GM19239 (cell line): ENCODE measurements at regions not wholly inside any gene's neighbourhood (a gene's known extent, or its start where the extent isn't known, plus 50 kb on each side); places are given as distances from the start of the nearest gene placed in this dataset.
"Not testable (repeated sequence)": the region's sequence is repeated elsewhere in the genome, so short reads cannot be mapped to it uniquely, and the experiment has no call there.

ENCODE experiments used
- DNase-seq: peaks from one replicate; pipeline ENCODE4 v3.0.0; 2011; ENCODE audit warnings: low spot score; ENCODE audit not compliant: insufficient read length
- FAIRE-seq: peaks from 2 replicates; lab custom pipeline; 2011; peaks lifted over from hg19 to GRCh38; lab: Jason Lieb, UNC

GRCh38 chr5:35561396-35561795 lies 56.3 kb upstream of the SPEF2 start:
- FAIRE-seq (no peak), DNase-seq (no peak)

DNA sequence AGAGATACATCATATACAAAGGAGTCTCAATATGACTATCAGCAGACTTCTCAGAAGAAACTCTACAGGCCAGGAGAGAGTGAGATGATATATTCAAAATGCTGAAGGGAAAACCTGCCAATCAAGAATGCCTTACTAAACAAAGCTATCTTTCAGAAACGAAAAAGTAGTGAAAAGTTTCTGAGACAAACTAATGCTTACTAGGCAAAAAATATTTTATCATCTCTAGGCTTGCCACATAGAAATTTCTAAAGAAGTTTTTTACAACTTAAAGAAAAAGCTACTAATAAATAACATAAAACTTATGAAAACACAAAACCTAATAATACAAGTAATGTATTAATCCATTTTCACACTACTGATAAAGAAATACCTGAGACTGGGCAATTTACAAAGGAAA lies 59.9 kb upstream of the SPEF2 start:
- DNase-seq = no peak
- no peak for FAIRE-seq

GRCh38 chr5:35557199-35557598 lies 60.5 kb upstream of the SPEF2 start:
- DNase-seq = no peak
- FAIRE-seq = no peak

DNA sequence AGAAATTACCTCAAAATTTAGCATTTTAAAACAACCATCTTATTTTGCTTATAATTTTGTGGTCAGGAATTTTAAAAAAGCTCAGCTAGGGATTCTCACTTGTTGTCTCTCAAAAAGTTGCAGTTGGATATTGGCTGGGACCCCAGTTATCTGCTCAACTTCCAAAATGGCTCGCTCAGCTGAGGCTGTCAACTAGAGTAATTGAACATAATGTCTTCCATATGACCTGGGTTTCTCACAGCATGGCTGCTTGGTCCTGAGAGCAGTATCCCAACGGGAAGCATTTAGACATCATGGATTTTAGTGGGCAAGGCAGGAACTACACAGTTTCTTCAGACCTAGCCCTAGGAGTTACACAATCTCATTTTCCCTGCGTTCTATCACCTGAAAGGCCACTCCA lies 63.6 kb upstream of the SPEF2 start:
- FAIRE-seq (no peak), DNase-seq (no peak)

GRCh38 chr5:35545190-35545589 lies 72.5 kb upstream of the SPEF2 start:
- DNase-seq (no peak), FAIRE-seq (no peak)

DNA sequence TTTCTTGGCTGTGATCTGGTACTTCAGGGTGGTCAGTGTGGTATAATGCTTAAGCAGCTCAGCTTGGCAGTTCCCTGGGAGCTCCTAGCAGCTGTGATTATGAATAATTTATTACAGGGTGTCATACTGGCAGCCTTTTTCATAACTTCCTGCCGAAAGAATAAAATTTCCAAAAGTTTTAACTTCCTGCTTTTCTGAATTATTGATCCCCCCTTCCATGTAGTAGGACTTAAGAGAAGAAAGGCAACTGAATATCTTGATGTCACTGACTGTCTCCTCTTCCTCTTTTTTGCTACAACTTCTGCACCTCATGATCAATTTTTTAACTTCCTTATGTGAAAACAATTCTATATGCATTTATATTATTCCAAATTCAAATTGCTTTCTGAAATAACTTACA lies 74.3 kb upstream of the SPEF2 start:
- FAIRE-seq (no peak), DNase-seq (no peak)

DNA sequence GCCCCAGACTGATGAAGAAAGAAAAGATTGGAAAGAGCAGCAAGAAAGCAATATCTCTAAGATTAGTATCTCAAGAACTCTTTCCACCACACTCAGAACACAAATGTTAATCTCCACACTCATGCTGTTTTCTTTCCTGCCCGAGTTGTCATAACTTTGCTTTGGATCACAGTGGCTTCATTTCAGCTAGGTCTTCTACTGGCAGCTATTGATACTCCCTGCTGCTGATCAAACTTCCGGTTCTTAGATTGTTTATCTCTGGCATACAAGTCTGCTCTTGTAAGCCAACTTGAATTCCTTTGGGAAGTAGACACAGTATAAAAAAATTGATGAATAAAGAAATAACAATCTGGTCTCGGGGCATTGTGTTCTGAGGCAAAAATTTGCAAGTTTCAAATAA lies 77.7 kb upstream of the SPEF2 start:
- no peak for FAIRE-seq
- DNase-seq = no peak

- no peak for DNase-seq
- FAIRE-seq = no peak
Measured at GRCh38 chr5:35538198-35538931, 79.3 kb upstream of the SPEF2 start.

- DNase-seq (no peak), FAIRE-seq (no peak)
Measured at GRCh38 chr5:35533156-35533555, 84.5 kb upstream of the SPEF2 start.

DNA sequence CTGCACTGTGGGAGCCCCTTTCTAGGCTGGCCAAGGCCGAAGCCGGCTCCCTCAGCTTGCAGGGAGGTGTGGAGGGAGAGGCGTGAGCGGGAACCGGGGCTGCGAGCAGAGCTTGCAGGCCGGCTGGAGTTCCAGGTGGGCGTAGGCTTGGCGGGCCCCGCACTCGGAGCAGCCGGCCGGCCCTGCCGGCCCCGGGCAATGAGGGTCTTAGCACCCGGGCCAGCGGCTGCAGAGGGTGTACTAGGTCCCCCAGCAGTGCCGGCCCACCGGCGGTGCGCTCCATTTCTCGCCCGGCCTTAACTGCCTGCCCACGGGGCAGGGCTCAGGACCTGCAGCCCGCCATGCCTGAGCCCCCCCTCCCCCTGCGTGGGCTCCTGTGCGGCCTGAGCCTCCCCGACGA lies 86.1 kb upstream of the SPEF2 start:
- not testable (repeated sequence) for FAIRE-seq, DNase-seq

- DNase-seq (peak; percentile 47), FAIRE-seq (peak; percentile 89)
Measured at GRCh38 chr5:35518104-35518503, 99.6 kb upstream of the SPEF2 start.

GRCh38 chr5:35516271-35516670 lies 101.4 kb upstream of the SPEF2 start:
- FAIRE-seq (no peak), DNase-seq (no peak)

DNA sequence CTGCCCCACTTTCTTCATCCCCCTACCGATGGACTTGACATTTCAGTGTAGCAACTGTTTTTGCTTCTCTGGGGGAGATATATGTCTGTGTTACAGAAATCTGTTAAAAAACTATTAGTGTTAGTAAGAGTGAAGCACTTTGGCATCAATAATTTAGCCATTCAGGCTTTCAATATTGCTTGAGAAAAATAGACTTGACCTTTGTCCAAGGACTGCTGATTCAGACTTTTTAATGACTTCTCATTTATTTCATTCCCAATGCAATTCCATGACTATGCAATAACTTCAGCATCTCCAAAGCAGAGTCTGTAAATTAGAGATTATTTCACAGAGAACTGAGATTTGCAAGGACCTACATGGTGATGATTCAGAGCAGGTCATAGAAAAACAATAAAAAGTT lies 104.1 kb upstream of the SPEF2 start:
- no peak for DNase-seq
- no peak for FAIRE-seq

DNA sequence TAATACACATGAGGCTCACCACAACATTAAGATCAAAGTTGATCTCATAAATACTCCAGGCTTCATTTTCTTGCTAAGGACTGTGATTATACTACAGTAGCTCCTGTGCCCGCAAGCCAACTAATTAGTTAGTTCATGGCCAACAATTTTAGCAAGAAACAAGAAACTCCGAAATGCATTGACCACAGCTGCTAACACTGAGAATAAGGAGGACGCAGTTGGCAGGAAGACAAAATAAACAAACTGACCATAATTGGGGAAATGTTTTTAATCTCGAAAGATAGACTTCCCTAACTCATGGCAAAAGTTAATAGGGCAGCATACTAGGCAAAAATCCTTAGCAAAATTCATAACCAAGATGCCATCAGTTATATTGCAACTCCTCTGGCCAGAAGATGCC lies 115.5 kb upstream of the SPEF2 start:
- DNase-seq (no peak), FAIRE-seq (no peak)

GRCh38 chr5:35488791-35489190 lies 128.9 kb upstream of the SPEF2 start:
- no peak for DNase-seq

DNA sequence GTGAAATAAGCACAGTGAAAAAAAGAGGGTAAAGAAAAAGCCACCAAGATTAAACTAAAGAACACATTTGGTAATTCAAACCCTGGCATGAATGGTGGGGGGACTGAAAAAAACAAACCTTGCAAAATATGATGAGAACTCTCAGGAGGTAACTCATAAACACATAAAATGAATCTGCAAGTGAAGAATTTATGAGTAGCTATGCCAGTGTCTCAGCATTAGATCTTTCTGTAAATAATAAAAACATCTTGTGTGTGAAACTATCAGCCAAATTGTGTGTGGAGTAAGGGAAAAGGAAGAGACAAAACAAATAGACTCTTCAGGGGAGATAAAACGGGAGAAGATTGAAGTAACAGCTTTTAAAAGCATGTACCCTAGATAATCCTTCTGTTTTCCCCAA lies 129.6 kb upstream of the SPEF2 start:
- FAIRE-seq = no peak

More at GRCh38 chr5:35488791-35489190, 128.9 kb upstream of the SPEF2 start:
- no peak for FAIRE-seq

DNA sequence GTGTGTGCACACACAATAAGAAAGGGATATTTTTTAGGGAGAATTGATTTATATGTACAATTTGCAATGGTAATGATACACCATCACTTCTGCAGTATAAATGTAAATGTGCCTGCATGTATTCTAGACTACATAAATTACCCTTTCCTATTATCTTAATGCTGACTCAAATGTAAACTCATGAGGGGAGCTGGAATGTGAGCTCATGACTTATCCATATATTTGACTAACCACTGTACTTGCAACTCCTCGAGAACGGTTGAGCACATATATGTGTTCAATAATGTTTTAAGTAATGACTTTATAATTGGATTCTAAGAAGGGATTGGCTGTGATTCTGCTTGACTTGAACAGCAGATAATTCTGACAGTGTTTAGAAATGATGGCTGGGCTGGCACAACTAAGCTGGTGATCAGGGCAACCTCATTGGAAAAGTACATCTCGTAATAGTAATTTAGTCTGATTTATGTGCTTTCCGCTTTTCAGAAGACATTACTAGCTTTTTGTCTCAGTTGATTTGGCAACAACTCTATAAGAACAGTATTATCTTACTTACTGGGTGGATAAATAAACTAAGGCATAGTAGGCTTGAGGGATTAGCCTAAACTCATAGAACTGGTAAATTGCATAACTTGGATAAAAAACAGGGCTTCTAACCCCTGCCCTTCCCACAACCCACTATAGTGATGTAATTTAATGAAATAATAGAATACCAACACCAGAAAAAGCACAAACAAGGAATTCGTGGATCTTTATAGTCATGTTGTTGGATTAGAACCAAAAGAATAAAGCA lies 130.2 kb upstream of the SPEF2 start:
- FAIRE-seq (no peak), DNase-seq (no peak)

More for the DNA sequence above, 129.6 kb upstream of the SPEF2 start:
- no peak for DNase-seq

GRCh38 chr5:35485487-35485886 lies 132.2 kb upstream of the SPEF2 start:
- FAIRE-seq = no peak
- DNase-seq = no peak

GRCh38 chr5:35484241-35484640 lies 133.4 kb upstream of the SPEF2 start:
- FAIRE-seq (no peak), DNase-seq (no peak)

DNA sequence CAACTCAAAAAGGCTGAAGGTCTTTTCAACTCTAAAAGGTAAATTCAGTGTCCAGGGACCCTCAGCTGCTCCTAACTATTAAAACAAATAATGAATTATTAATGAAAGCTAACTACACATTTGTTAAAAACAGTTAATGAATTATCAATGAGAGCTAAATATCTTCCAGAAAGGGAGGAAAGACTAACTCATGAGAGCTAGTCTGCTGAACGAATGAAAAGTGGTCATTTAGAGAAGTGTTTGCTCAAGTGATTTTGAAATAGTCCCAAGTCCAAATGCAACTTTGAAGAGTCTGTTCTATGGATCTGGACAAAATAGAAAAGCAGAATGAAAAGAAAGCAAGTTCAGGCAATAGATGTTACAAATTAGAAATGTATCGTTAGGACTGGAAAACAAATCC lies 133.9 kb upstream of the SPEF2 start:
- DNase-seq (no peak), FAIRE-seq (peak; percentile 71)

GRCh38 chr5:35483191-35483590 lies 134.5 kb upstream of the SPEF2 start:
- DNase-seq (no peak), FAIRE-seq (no peak)
